HCT116 (cell line): ENCODE measurements at regions not wholly inside any gene's neighbourhood (a gene's known extent, or its start where the extent isn't known, plus 50 kb on each side); places are given as distances from the start of the nearest gene placed in this dataset.
A peak's percentile ranks its signal among the peaks of the same experiment; 100 is the strongest.

ENCODE experiments used
- ATAC-seq: fragments of 200-7000 bp; cut with Tn5 transposase; 2 replicates; pipeline ENCODE4 v1.9.1; 2020; ENCODE audit warnings: mild to moderate bottlenecking, moderate library complexity
- BruUV-seq: library from RNA; stranded (reverse); fragments of 400-500 nt; replicated peaks from 2 replicates; lab custom pipeline; 2021; lab: Mats Ljungman, UMichigan
- CTCF ChIA-PET: fragments of 300-600 bp; sonication (Branson Sonifier 250); formaldehyde crosslinking; loops from one replicate; lab custom pipeline; 2021; ENCODE audit warnings: antibody characterized with exemption; lab: Charles Lee
- POLR2A ChIA-PET: fragments of 300-600, 350-600 bp; sonication (Branson Sonifier 250); formaldehyde crosslinking; loops from one replicate; lab custom pipeline; 2021; ENCODE audit warnings: antibody characterized with exemption; lab: Charles Lee
- RAD21 ChIA-PET, 2 experiments: fragments of 300-600 bp; sonication (Branson Sonifier 250); formaldehyde crosslinking; loops; one replicate each; lab custom pipeline; 2023; ENCODE audit warnings: low total read pairs in 2 of 2; ENCODE audit not compliant: uncharacterized antibody in 2 of 2, unreplicated experiment in 2 of 2, low non-redundant PET in 1 of 2; lab: Charles Lee
- DNase-seq: peaks from one replicate; pipeline ENCODE4 v3.0.0-alpha.2; 2010; ENCODE audit warnings: low read depth, low spot score
- H2AFZ ChIP-seq: fragments of 200-600 bp; shearing (Covaris generic), sonication (generic); 2 replicates; pipeline ENCODE4 v1.6.1; 2017; ENCODE audit warnings: low read depth, mixed run types, mixed read lengths, antibody characterized with exemption, low read length; ENCODE audit not compliant: poor library complexity, severe bottlenecking
- H3K27ac ChIP-seq: 2 replicates; pipeline ENCODE4 v1.5.1; 2012; ENCODE audit warnings: low read depth, low read length
- H3K27me3 ChIP-seq: fragments of 200-600 bp; sonication (generic); 2 replicates; pipeline ENCODE4 v1.6.1; 2016; ENCODE audit warnings: mixed run types, low read length, mixed read lengths; ENCODE audit not compliant: insufficient read depth
- H3K36me3 ChIP-seq, 2 experiments: fragments of 200-500 bp in 1 of 2; fragments of 200-600 bp in 1 of 2; sonication (Bioruptor generic) in 1 of 2; sonication (generic) in 1 of 2; 2 replicates each; pipeline versions ENCODE4 v1.5.1 to v1.6.1; 2014 to 2016; ENCODE audit warnings: low read length in 2 of 2, inconsistent platforms in 1 of 2, mixed read lengths in 1 of 2, mixed run types in 1 of 2; ENCODE audit not compliant: insufficient read depth in 2 of 2, control insufficient read depth in 1 of 2
- H3K4me1 ChIP-seq, 2 experiments: fragments of 200-600 bp in 1 of 2; sonication (generic) in 1 of 2; 2 replicates each; pipeline versions ENCODE4 v1.5.1 to v1.6.1; 2012 to 2017; ENCODE audit warnings: low read length in 2 of 2, inconsistent platforms in 1 of 2, mild to moderate bottlenecking in 1 of 2, mixed read lengths in 1 of 2, mixed run types in 1 of 2, moderate library complexity in 1 of 2; ENCODE audit not compliant: insufficient read depth in 2 of 2, control insufficient read depth in 1 of 2
- H3K4me2 ChIP-seq: fragments of 200-600 bp; sonication (generic); 2 replicates; pipeline ENCODE4 v1.6.1; 2017; ENCODE audit warnings: mixed run types, low read length, mixed read lengths
- H3K4me3 ChIP-seq, 2 experiments: fragments of 200-600 bp in 1 of 2; sonication (generic) in 1 of 2; replicated peaks in 1 of 2; 2 replicates each; pipeline ENCODE4 v1.5.1; 2011 to 2016; ENCODE audit warnings: low read length in 2 of 2, control low read depth in 1 of 2, low read depth in 1 of 2, mild to moderate bottlenecking in 1 of 2, mixed read lengths in 1 of 2, mixed run types in 1 of 2
- H3K79me2 ChIP-seq: fragments of 200-600 bp; sonication (generic); 2 replicates; pipeline ENCODE4 v1.6.1; 2017; ENCODE audit warnings: mild to moderate bottlenecking, mixed run types, low read length, moderate library complexity, mixed read lengths; ENCODE audit not compliant: insufficient read depth
- H3K9ac ChIP-seq: fragments of 200-600 bp; sonication (generic); 2 replicates; pipeline ENCODE4 v1.6.1; 2016; ENCODE audit warnings: low read length, mixed read lengths
- H3K9me2 ChIP-seq: fragments of 200-600 bp; sonication (generic), shearing (Covaris generic); 2 replicates; pipeline ENCODE4 v1.6.1; 2017; ENCODE audit warnings: mixed run types, mild to moderate bottlenecking, moderate library complexity; ENCODE audit not compliant: insufficient read depth
- H3K9me3 ChIP-seq, 2 experiments: fragments of 200-500 bp in 1 of 2; fragments of 200-600 bp in 1 of 2; sonication (Bioruptor generic) in 1 of 2; sonication (generic) in 1 of 2; 2 replicates each; pipeline ENCODE4 v1.6.1; 2014 to 2017; ENCODE audit warnings: low read length in 2 of 2, mixed read lengths in 2 of 2, inconsistent platforms in 1 of 2, low read depth in 1 of 2, mild to moderate bottlenecking in 1 of 2, mixed run types in 1 of 2, moderate library complexity in 1 of 2; ENCODE audit not compliant: control insufficient read depth in 1 of 2, insufficient read depth in 1 of 2
- H4K20me1 ChIP-seq: fragments of 200-600 bp; sonication (generic), shearing (Covaris generic); 2 replicates; pipeline ENCODE4 v1.6.1; 2017; ENCODE audit warnings: mixed run types, mild to moderate bottlenecking, moderate library complexity; ENCODE audit not compliant: insufficient read depth
- CBX3 ChIP-seq: IDR thresholded peaks from 2 replicates; pipeline ENCODE4 v1.6.1; 2012; ENCODE audit warnings: low read depth
- CTCF ChIP-seq, 3 experiments: fragments of 200-600 bp in 1 of 3; sonication (generic) in 1 of 3; IDR thresholded peaks in 2 of 3; conservative IDR thresholded peaks in 1 of 3; 2 replicates each; pipeline ENCODE4 v1.5.1; 2012 to 2017; ENCODE audit warnings: low read depth in 2 of 3, low read length in 2 of 3, antibody characterized with exemption in 1 of 3, borderline replicate concordance in 1 of 3, control low read depth in 1 of 3, mild to moderate bottlenecking in 1 of 3, mixed read lengths in 1 of 3, mixed run types in 1 of 3, moderate library complexity in 1 of 3; ENCODE audit not compliant: insufficient read depth in 1 of 3
- FOSL1 ChIP-seq: IDR thresholded peaks from 2 replicates; pipeline ENCODE4 v1.6.1; 2012; ENCODE audit warnings: low read depth
- MAX ChIP-seq: IDR thresholded peaks from 2 replicates; pipeline ENCODE4 v1.6.1; 2012
- ZNF274 ChIP-seq: fragments of 200-500 bp; sonication (Bioruptor generic); IDR thresholded peaks from 2 replicates; pipeline ENCODE4 v1.6.1; 2014; ENCODE audit warnings: mild to moderate bottlenecking, low read depth, low read length, inconsistent platforms
- intact Hi-C: fragments of 100-400 bp; cut with micrococcal nuclease; formaldehyde crosslinking; loops from 2 replicates; pipeline ENCODE4 v1.10.0; 2022
- TF ChIP-seq, protein P1 (sequence below): IDR thresholded peaks from 2 replicates; pipeline ENCODE4 v1.6.1; 2012

DNA sequence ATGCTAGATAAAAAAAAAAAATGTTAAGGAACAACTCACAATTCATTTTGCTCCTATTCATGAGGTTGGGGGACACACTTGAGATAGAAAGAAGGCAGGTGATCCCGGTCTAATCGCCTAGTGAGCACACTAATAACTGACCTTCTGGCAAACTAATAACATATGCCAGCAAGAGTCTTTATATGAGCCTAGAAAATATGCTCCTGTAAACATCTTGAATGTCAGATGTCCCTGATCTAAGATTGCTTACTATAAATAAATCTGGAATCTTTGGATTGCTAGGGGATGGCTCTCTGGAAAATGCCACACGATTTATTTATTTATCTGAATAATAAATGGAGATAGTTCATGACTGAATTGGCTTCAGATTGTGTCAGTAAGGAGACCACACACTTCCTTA is 821.9 kb downstream of the GRIK2 start:
- Histone ChIP-seq H3K9me3 (no peaks in the 10 kb centered on the region), H4K20me1 (no peaks in the 10 kb centered on the region; the same call in 1 of the 2 replicates), H3K79me2 (no peaks in the 10 kb centered on the region), H3K27ac (no peak overlapping the region), H3K4me3 (no peak overlapping the region), H3K9me2 (no peaks in the 10 kb centered on the region), H3K4me1 (no peaks in the 10 kb centered on the region), H3K36me3 (no peaks in the 10 kb centered on the region), H3K4me2 (no peak overlapping the region), H3K9ac (no peak overlapping the region), H3K27me3 (no peaks in the 10 kb centered on the region), H2AFZ (no peak overlapping the region)
- no TSS peak for BruUV-seq
- no peak for TF ChIP-seq ZNF274
- no peak for TF ChIP-seq CBX3
- TF ChIP-seq, protein P1, sequence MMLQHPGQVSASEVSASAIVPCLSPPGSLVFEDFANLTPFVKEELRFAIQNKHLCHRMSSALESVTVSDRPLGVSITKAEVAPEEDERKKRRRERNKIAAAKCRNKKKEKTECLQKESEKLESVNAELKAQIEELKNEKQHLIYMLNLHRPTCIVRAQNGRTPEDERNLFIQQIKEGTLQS, result no peak
- no peak for TF ChIP-seq FOSL1
- ChIA-PET CTCF (no interaction called here), RAD21 (no interaction called here), POLR2A (no interaction called here)
- no peak for ATAC-seq
- intact Hi-C loops, result no loop called here
- no peak for DNase-seq

- intact Hi-C loops, result no loop called here
- ATAC-seq (no peak), DNase-seq (no peak)
- BruUV-seq, result no TSS peak
- Histone ChIP-seq H3K27ac (no peak overlapping the region), H2AFZ (no peak overlapping the region), H3K79me2 (no peaks in the 10 kb centered on the region), H3K9me2 (no peaks in the 10 kb centered on the region), H3K9ac (no peak overlapping the region)
- POLR2A ChIA-PET, result no interaction called here
- peak in 2 of 3 experiments; percentile 6 to 29; a peak in 2 of 6 replicates for TF ChIP-seq CTCF (IDR thresholded peaks at IDR 0.05 in 2 of 3, conservative IDR thresholded peaks at IDR 0.05 in 1 of 3; ENCODE audit: borderline replicate concordance in 1 of 3, insufficient read depth in 1 of 3, low read depth in 2 of 3, low read length in 2 of 3)
- no peak for TF ChIP-seq MAX
- TF ChIP-seq, all 23 proteins: peak for 1
- H3K4me1 ChIP-seq, result no peaks in the 10 kb centered on the region
- CTCF ChIA-PET, result no interaction called here
- H4K20me1 ChIP-seq, result no peaks in the 10 kb centered on the region; the same call in 1 of the 2 replicates
- no peak overlapping the region for H3K4me2 ChIP-seq
- no peak overlapping the region for H3K4me3 ChIP-seq
- H3K27me3 ChIP-seq, result no peaks in the 10 kb centered on the region
- H3K36me3 ChIP-seq, result no peaks in the 10 kb centered on the region
- H3K9me3 ChIP-seq, result no peaks in the 10 kb centered on the region
- RAD21 ChIA-PET, result no interaction called here
Observed at GRCh38 chr6:102216232-102216631, 822.7 kb downstream of the GRIK2 start.
